Neuronal stem cell (in vitro differentiated cells): ENCODE measurements at regions not wholly inside any gene's neighbourhood (a gene's known extent, or its start where the extent isn't known, plus 50 kb on each side); places are given as distances from the start of the nearest gene placed in this dataset.

Experiments used
- DNase-seq: peaks from one replicate; pipeline ENCODE4 v3.0.0-alpha.2; 2013; ENCODE audit warnings: low spot score
- H2AFZ ChIP-seq: one replicate; pipeline ENCODE4 v1.6.1; 2013; ENCODE audit warnings: mild to moderate bottlenecking, low read length, inconsistent platforms
- H2AK5ac ChIP-seq: 2 replicates; pipeline ENCODE4 v1.6.1; 2013; ENCODE audit warnings: low read depth, mild to moderate bottlenecking, inconsistent platforms, low read length, moderate library complexity, mixed read lengths
- H2BK120ac ChIP-seq: 2 replicates; pipeline ENCODE4 v1.6.1; 2013; ENCODE audit warnings: low read depth, mild to moderate bottlenecking, inconsistent platforms, low read length, moderate library complexity, mixed read lengths
- H2BK12ac ChIP-seq: one replicate; pipeline ENCODE4 v1.6.1; 2013; ENCODE audit warnings: low read length, inconsistent platforms
- H2BK15ac ChIP-seq: 2 replicates; pipeline ENCODE4 v1.6.1; 2013; ENCODE audit warnings: mild to moderate bottlenecking, low read length, inconsistent platforms, mixed read lengths
- H2BK5ac ChIP-seq: one replicate; pipeline ENCODE4 v1.6.1; 2013; ENCODE audit warnings: inconsistent platforms, mild to moderate bottlenecking, low read length, moderate library complexity
- H3K14ac ChIP-seq: one replicate; pipeline ENCODE4 v1.6.1; 2013; ENCODE audit warnings: low read length, inconsistent platforms
- H3K18ac ChIP-seq: 2 replicates; pipeline ENCODE4 v1.6.1; 2013; ENCODE audit warnings: low read length, inconsistent platforms
- H3K23ac ChIP-seq: 2 replicates; pipeline ENCODE4 v1.6.1; 2013; ENCODE audit warnings: low read depth, mild to moderate bottlenecking, mixed read lengths, low read length, inconsistent platforms; ENCODE audit not compliant: poor library complexity
- H3K27ac ChIP-seq: replicated peaks from 3 replicates; pipeline ENCODE4 v1.5.1; 2013; ENCODE audit warnings: low read length, inconsistent platforms
- H3K27me3 ChIP-seq, 3 experiments: 2 replicates each; pipeline ENCODE4 v1.6.1; 2013; ENCODE audit warnings: low read length in 3 of 3, mild to moderate bottlenecking in 2 of 3, inconsistent platforms in 1 of 3, low read depth in 1 of 3, mixed read lengths in 1 of 3, moderate library complexity in 1 of 3; ENCODE audit not compliant: control insufficient read depth in 3 of 3, insufficient read depth in 3 of 3
- H3K36me3 ChIP-seq, 2 donors: replicated peaks in 1 of 2; 2 replicates each; pipeline ENCODE4 v1.6.1; 2013; ENCODE audit warnings: low read length in 2 of 2; ENCODE audit not compliant: control insufficient read depth in 2 of 2, insufficient read depth in 2 of 2
- H3K4ac ChIP-seq: 2 replicates; pipeline ENCODE4 v1.6.1; 2013; ENCODE audit warnings: inconsistent platforms, mild to moderate bottlenecking, low read length, moderate library complexity
- H3K4me1 ChIP-seq, 2 donors: 1 replicate in 1 of 2; 2 replicates in 1 of 2; pipeline ENCODE4 v1.6.1; 2013; ENCODE audit warnings: low read length in 2 of 2, low read depth in 1 of 2; ENCODE audit not compliant: control insufficient read depth in 2 of 2, insufficient read depth in 1 of 2
- H3K4me2 ChIP-seq: one replicate; pipeline ENCODE4 v1.6.1; 2013; ENCODE audit warnings: mild to moderate bottlenecking, low read length, inconsistent platforms; ENCODE audit not compliant: insufficient read depth, poor library complexity, severe bottlenecking
- H3K4me3 ChIP-seq, 2 donors: 2 replicates each; pipeline ENCODE4 v1.5.1; 2013; ENCODE audit warnings: low read length in 2 of 2, mild to moderate bottlenecking in 2 of 2, inconsistent platforms in 1 of 2, moderate library complexity in 1 of 2
- H3K79me1 ChIP-seq: one replicate; pipeline ENCODE4 v1.6.1; 2013; ENCODE audit warnings: low read depth, mild to moderate bottlenecking, inconsistent platforms, low read length, moderate library complexity
- H3K9ac ChIP-seq: one replicate; pipeline ENCODE4 v1.6.1; 2013; ENCODE audit warnings: mild to moderate bottlenecking, low read depth, low read length, inconsistent platforms; ENCODE audit not compliant: poor library complexity
- H3K9me3 ChIP-seq, 2 donors: replicated peaks in 1 of 2; 2 replicates each; pipeline versions ENCODE3 to v1.6.1; 2013; ENCODE audit warnings: low read length in 2 of 2, mild to moderate bottlenecking in 2 of 2, inconsistent platforms in 1 of 2, low read depth in 1 of 2, mixed read lengths in 1 of 2, moderate library complexity in 1 of 2; ENCODE audit not compliant: control insufficient read depth in 2 of 2, insufficient read depth in 1 of 2
- H4K8ac ChIP-seq: one replicate; pipeline ENCODE4 v1.6.1; 2013; ENCODE audit warnings: low read depth, mild to moderate bottlenecking, inconsistent platforms, low read length, moderate library complexity
- H4K91ac ChIP-seq: one replicate; pipeline ENCODE4 v1.6.1; 2013; ENCODE audit warnings: low read length, low read depth, mild to moderate bottlenecking, inconsistent platforms; ENCODE audit not compliant: poor library complexity
- WGBS, 2 donors: extraction: QIAGEN DNeasy Blood & Tissue Kit; methylation state at CpG; one replicate each; pipeline ENCODE4 v1.1.7; 2013; ENCODE audit warnings: missing lambda C conversion rate in 2 of 2, mixed read lengths in 1 of 2; ENCODE audit not compliant: insufficient read length in 2 of 2, insufficient replicate concordance in 1 of 2; ENCODE audit errors: extremely low coverage in 2 of 2; 5-methylcytosine and 5-hydroxymethylcytosine counted together

DNA sequence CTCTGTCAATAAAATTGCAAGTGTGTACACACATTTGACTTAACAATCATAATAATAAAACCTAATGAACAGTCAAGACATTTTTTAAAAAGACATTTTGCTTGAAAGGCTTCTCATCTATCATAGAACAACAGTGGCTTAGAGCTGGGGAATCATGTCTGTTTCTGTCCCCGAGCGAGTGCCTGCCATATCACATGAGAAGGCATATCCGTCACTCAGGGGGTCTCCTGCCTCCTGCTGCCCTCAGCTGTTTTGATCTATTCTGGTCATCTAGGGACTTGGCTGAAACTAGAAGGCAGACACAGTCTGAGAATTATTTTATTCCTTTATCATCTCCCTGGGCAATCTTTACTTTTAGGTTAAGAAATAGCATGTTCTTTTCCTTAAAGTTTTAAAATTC lies 278.7 kb upstream of the KLF6 start:
- no peak overlapping the region for H3K27ac ChIP-seq
- no peak overlapping the region for H3K4me2 ChIP-seq
- no peak overlapping the region for H3K4me3 ChIP-seq
- H2AK5ac ChIP-seq: no peak overlapping the region
- H2BK5ac ChIP-seq: no peak overlapping the region
- H3K27me3 ChIP-seq: no peaks in the 10 kb centered on the region
- H2AFZ ChIP-seq: no peak overlapping the region
- no peak overlapping the region for H4K8ac ChIP-seq
- H3K14ac ChIP-seq: no peak overlapping the region
- no peaks in the 10 kb centered on the region for H3K79me1 ChIP-seq
- WGBS, 2 donors: no CpG with 5 or more reads among the region's 3 CpGs
- H2BK120ac ChIP-seq: no peak overlapping the region
- H4K91ac ChIP-seq: no peak overlapping the region
- H3K4me1 ChIP-seq: no peaks in the 10 kb centered on the region
- no peak overlapping the region for H2BK15ac ChIP-seq
- no peak overlapping the region for H3K9ac ChIP-seq
- no peak for DNase-seq
- no peak overlapping the region for H3K4ac ChIP-seq
- no peaks in the 10 kb centered on the region for H3K9me3 ChIP-seq
- no peak overlapping the region for H2BK12ac ChIP-seq
- H3K18ac ChIP-seq: no peak overlapping the region
- H3K23ac ChIP-seq: no peak overlapping the region
- H3K36me3 ChIP-seq: no peaks in the 10 kb centered on the region

DNA sequence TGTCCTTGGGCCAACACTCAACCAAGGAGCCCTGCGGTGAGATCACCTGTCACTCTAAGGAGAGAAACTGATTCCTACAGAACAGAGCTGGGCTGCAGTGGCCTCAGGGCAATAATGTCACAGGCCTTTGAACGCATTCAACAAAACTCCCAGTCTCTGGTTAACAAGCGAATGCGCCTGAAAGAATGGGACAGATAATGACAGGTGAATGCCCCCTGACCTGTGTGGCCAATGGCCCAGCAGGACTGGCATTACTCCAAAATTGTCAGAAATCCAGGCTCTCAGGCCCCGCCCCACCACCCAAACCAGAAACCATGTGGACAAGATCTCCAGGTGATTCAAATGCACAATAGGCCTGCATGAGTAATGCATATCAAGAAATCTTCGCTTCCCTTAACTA lies 277.7 kb upstream of the KLF6 start:
- H3K9me3 ChIP-seq: no peaks in the 10 kb centered on the region
- no peak overlapping the region for H3K23ac ChIP-seq
- H3K27me3 ChIP-seq: no peaks in the 10 kb centered on the region
- H3K9ac ChIP-seq: no peak overlapping the region
- peak overlapping the region; percentile 39 for H3K14ac ChIP-seq
- no peak overlapping the region for H3K27ac ChIP-seq
- no peak overlapping the region for H3K4me3 ChIP-seq
- no peak overlapping the region for H3K4ac ChIP-seq
- no CpG with 5 or more reads among the region's 6 CpGs for WGBS, 2 donors
- no peak overlapping the region for H3K4me2 ChIP-seq
- H3K79me1 ChIP-seq: no peaks in the 10 kb centered on the region
- no peak overlapping the region for H2BK15ac ChIP-seq
- H2BK120ac ChIP-seq: peak overlapping the region; percentile 34
- no peak overlapping the region for H2AFZ ChIP-seq
- H3K36me3 ChIP-seq: no peaks in the 10 kb centered on the region
- H4K8ac ChIP-seq: no peak overlapping the region
- H3K4me1 ChIP-seq: no peaks in the 10 kb centered on the region
- H4K91ac ChIP-seq: no peak overlapping the region
- H2AK5ac ChIP-seq: no peak overlapping the region
- DNase-seq: no peak
- H3K18ac ChIP-seq: no peak overlapping the region
- no peak overlapping the region for H2BK12ac ChIP-seq
- H2BK5ac ChIP-seq: no peak overlapping the region

DNA sequence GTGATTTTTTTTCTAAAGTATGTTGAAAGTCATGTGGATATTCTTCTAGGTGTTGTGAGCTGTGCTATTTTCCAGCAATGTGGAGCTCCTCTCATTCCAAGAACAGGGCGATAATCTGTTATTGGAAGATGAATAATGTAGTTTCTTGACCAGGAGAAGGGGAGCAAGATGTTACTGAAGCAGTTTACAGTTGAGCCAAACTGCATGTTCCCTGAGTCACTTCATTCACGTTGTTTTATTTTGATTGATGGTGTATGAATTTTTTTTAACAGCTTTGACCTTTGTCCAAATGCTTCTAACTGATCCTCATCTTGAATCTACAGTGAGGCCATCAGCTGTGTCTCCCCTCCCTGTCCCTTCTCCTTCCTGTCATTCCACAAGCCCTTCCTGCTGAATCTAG lies 277.1 kb upstream of the KLF6 start:
- Histone ChIP-seq H3K14ac (no peak overlapping the region), H4K91ac (no peak overlapping the region), H4K8ac (no peak overlapping the region), H2BK120ac (no peak overlapping the region), H2BK12ac (no peak overlapping the region), H3K9me3 (no peaks in the 10 kb centered on the region), H2AFZ (no peak overlapping the region), H3K4me2 (no peak overlapping the region), H2BK5ac (no peak overlapping the region), H3K36me3 (no peaks in the 10 kb centered on the region), H2AK5ac (no peak overlapping the region), H3K4ac (no peak overlapping the region), H3K79me1 (no peaks in the 10 kb centered on the region), H3K27ac (no peak overlapping the region), H3K23ac (no peak overlapping the region), H3K27me3 (no peaks in the 10 kb centered on the region), H3K9ac (no peak overlapping the region), H3K4me3 (no peak overlapping the region), H2BK15ac (no peak overlapping the region), H3K4me1 (no peaks in the 10 kb centered on the region), H3K18ac (no peak overlapping the region)
- DNase-seq: no peak
- no CpG with 5 or more reads among the region's 2 CpGs for WGBS, 2 donors

DNA sequence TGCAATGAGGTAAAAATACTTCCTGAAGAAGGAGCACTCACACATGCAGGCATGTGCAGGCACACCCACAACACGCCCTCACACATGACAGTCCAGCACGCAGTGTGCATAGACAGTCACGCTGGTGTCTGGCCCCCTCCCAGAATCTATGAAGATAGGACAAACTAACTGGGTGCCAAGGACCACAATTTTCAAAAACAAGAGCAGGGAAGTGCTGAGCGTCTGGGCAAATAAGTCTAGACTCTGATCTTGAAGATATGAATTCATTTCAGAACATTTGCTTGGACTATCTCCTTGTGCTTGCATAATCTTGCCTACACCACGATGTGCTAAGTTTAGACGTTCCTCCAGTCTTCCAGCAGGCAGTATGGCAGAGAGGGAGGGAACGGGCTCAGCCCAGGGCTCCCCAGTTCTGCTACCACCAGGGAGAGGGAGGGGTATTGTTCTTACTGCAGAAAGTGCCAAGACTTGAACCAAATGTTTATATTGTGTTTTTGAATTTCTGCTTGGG lies 276.5 kb upstream of the KLF6 start:
- H3K79me1 ChIP-seq: no peaks in the 10 kb centered on the region
- H3K36me3 ChIP-seq: no peaks in the 10 kb centered on the region
- no peak overlapping the region for H2BK120ac ChIP-seq
- WGBS, 2 donors: no CpG with 5 or more reads among the region's 7 CpGs
- no peak overlapping the region for H3K14ac ChIP-seq
- H3K9ac ChIP-seq: no peak overlapping the region
- H4K91ac ChIP-seq: no peak overlapping the region
- DNase-seq: no peak
- no peak overlapping the region for H3K4me3 ChIP-seq
- H3K4ac ChIP-seq: no peak overlapping the region
- H2BK15ac ChIP-seq: no peak overlapping the region
- no peak overlapping the region for H4K8ac ChIP-seq
- peak overlapping the region; percentile 62 for H3K18ac ChIP-seq
- no peak overlapping the region for H2BK5ac ChIP-seq
- H3K27me3 ChIP-seq: no peaks in the 10 kb centered on the region
- no peak overlapping the region for H2AK5ac ChIP-seq
- H3K27ac ChIP-seq: no peak overlapping the region
- no peaks in the 10 kb centered on the region for H3K9me3 ChIP-seq
- H3K23ac ChIP-seq: no peak overlapping the region
- no peak overlapping the region for H3K4me2 ChIP-seq
- H3K4me1 ChIP-seq: no peaks in the 10 kb centered on the region
- H2AFZ ChIP-seq: no peak overlapping the region
- no peak overlapping the region for H2BK12ac ChIP-seq
